ENCODE measurements at regions not wholly inside any gene's neighbourhood (a gene's known extent, or its start where the extent isn't known, plus 50 kb on each side); places are given as distances from the start of the nearest gene placed in this dataset.

DNA sequence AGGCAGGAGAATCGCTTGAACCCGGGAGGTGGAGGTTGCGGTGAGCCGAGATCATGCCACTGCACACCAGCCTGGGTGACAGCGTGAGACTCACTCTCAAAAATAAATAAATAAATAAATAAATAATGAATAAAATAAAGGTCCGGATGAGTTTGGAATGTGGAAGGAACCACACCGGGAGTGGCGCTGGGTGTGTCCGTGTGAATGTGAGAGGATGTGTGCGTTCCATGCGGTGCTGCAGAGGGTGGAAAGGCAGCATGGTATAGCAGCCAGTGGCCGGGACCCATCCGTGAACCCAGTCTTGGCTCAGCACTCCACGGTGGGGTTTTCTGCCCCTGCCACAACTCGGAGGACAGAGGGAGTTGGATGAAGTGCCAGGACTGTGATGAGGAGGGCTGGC, 56.2 kb upstream of the POFUT2 start:
- TF ChIP-seq, protein P1, sequence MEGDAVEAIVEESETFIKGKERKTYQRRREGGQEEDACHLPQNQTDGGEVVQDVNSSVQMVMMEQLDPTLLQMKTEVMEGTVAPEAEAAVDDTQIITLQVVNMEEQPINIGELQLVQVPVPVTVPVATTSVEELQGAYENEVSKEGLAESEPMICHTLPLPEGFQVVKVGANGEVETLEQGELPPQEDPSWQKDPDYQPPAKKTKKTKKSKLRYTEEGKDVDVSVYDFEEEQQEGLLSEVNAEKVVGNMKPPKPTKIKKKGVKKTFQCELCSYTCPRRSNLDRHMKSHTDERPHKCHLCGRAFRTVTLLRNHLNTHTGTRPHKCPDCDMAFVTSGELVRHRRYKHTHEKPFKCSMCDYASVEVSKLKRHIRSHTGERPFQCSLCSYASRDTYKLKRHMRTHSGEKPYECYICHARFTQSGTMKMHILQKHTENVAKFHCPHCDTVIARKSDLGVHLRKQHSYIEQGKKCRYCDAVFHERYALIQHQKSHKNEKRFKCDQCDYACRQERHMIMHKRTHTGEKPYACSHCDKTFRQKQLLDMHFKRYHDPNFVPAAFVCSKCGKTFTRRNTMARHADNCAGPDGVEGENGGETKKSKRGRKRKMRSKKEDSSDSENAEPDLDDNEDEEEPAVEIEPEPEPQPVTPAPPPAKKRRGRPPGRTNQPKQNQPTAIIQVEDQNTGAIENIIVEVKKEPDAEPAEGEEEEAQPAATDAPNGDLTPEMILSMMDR (IDR thresholded peaks at IDR 0.05) = no peak
- TF ChIP-seq POLR2A (IDR thresholded peaks at IDR 0.05) = no peak

Data from adrenal gland (tissue), 5 donors.